ENCODE measurements at regions not wholly inside any gene's neighbourhood (a gene's known extent, or its start where the extent isn't known, plus 50 kb on each side); places are given as distances from the start of the nearest gene placed in this dataset.

GRCh38 chr19:27905074-27905473 lies 1307.9 kb downstream of the UQCRFS1 start:
- no peak for TF ChIP-seq CTCF (IDR thresholded peaks at IDR 0.05)
- TF ChIP-seq POLR2A (IDR thresholded peaks at IDR 0.05): no peak
